H1 (cell line): ENCODE measurements at regions not wholly inside any gene's neighbourhood (a gene's known extent, or its start where the extent isn't known, plus 50 kb on each side); places are given as distances from the start of the nearest gene placed in this dataset.

Experiments used
- CTCF ChIA-PET: fragments of 300-600 bp; sonication (Branson Sonifier 250); formaldehyde crosslinking; loops from one replicate; lab custom pipeline; 2021; ENCODE audit not compliant: partially characterized antibody; lab: Charles Lee
- POLR2A ChIA-PET: fragments of 300-600 bp; sonication (Branson Sonifier 250); formaldehyde crosslinking; loops from one replicate; lab custom pipeline; 2021; ENCODE audit warnings: inconsistent platforms; ENCODE audit not compliant: partially characterized antibody; lab: Charles Lee
- DNase-seq, 2 experiments: peaks; one replicate each; pipeline versions ENCODE4 v3.0.0 to v3.0.0-alpha.2; 2010 to 2022; ENCODE audit warnings: low spot score in 2 of 2, low read depth in 1 of 2, mixed read lengths in 1 of 2
- FAIRE-seq: peaks from 2 replicates; lab custom pipeline; 2011; peaks lifted over from hg19 to GRCh38; lab: Jason Lieb, UNC
- H2AFZ ChIP-seq: 2 replicates; pipeline ENCODE4 v1.8.1; 2012; ENCODE audit warnings: low read length, inconsistent platforms
- H2AK5ac ChIP-seq: 2 replicates; pipeline ENCODE4 v1.6.1; 2013; ENCODE audit warnings: low read depth, low read length
- H2BK120ac ChIP-seq: replicated peaks from 2 replicates; pipeline ENCODE3; 2013; ENCODE audit warnings: low read depth, low read length, inconsistent platforms
- H2BK12ac ChIP-seq: 2 replicates; pipeline ENCODE4 v1.6.1; 2013; ENCODE audit warnings: low read depth, low read length
- H2BK15ac ChIP-seq: 2 replicates; pipeline ENCODE4 v1.6.1; 2013; ENCODE audit warnings: low read length
- H2BK20ac ChIP-seq: 2 replicates; pipeline ENCODE4 v1.6.1; 2013; ENCODE audit warnings: low read length
- H2BK5ac ChIP-seq: 2 replicates; pipeline ENCODE4 v1.6.1; 2013; ENCODE audit warnings: low read depth, low read length
- H3K14ac ChIP-seq: 2 replicates; pipeline ENCODE4 v1.6.1; 2013; ENCODE audit warnings: inconsistent platforms; ENCODE audit not compliant: insufficient read length
- H3K18ac ChIP-seq: 2 replicates; pipeline ENCODE4 v1.6.1; 2013; ENCODE audit warnings: low read length; ENCODE audit errors: extremely low read depth
- H3K23ac ChIP-seq: 2 replicates; pipeline ENCODE4 v1.6.1; 2013; ENCODE audit warnings: inconsistent platforms; ENCODE audit not compliant: insufficient read length
- H3K23me2 ChIP-seq: 2 replicates; pipeline ENCODE4 v1.6.1; 2013; ENCODE audit warnings: low read depth, low read length
- H3K27ac ChIP-seq: 2 replicates; pipeline ENCODE4 v1.6.1; 2011; ENCODE audit warnings: low read depth, low read length, inconsistent platforms
- H3K27me3 ChIP-seq, 4 experiments: replicated peaks in 1 of 4; 1 replicate in 1 of 4; 2 replicates in 3 of 4; pipeline versions ENCODE4 v1.6.1 to v1.8.1; 2011 to 2013; ENCODE audit warnings: low read length in 3 of 4, mild to moderate bottlenecking in 3 of 4, inconsistent platforms in 2 of 4, mixed read lengths in 2 of 4, moderate library complexity in 1 of 4; ENCODE audit not compliant: control insufficient read depth in 3 of 4, insufficient read depth in 3 of 4; ENCODE audit errors: extremely low read depth in 1 of 4
- H3K36me3 ChIP-seq, 4 experiments: 2 replicates each; pipeline versions ENCODE4 v1.6.1 to v1.8.1; 2011 to 2013; ENCODE audit warnings: mild to moderate bottlenecking in 4 of 4, low read length in 3 of 4, moderate library complexity in 2 of 4, control low read depth in 1 of 4, inconsistent platforms in 1 of 4; ENCODE audit not compliant: insufficient read depth in 4 of 4, control insufficient read depth in 2 of 4
- H3K4ac ChIP-seq: replicated peaks from 2 replicates; pipeline ENCODE3; 2013; ENCODE audit warnings: low read length, low read depth, mixed read lengths, inconsistent platforms; ENCODE audit not compliant: insufficient read length
- H3K4me1 ChIP-seq, 4 experiments: replicated peaks in 1 of 4; 1 replicate in 1 of 4; 2 replicates in 3 of 4; pipeline versions ENCODE4 v1.6.1 to v1.8.1; 2011 to 2013; ENCODE audit warnings: low read length in 3 of 4, inconsistent platforms in 2 of 4, mixed read lengths in 1 of 4; ENCODE audit not compliant: insufficient read depth in 4 of 4, control insufficient read depth in 3 of 4
- H3K4me2 ChIP-seq, 2 experiments: 2 replicates each; pipeline versions ENCODE4 v1.6.1 to v1.8.1; 2011 to 2013; ENCODE audit warnings: low read depth in 2 of 2, low read length in 2 of 2, control low read depth in 1 of 2, inconsistent platforms in 1 of 2, mild to moderate bottlenecking in 1 of 2; ENCODE audit not compliant: insufficient read depth in 1 of 2
- H3K4me3 ChIP-seq, 4 experiments: fragments of 200-600, 300-600 bp in 1 of 4; sonication (generic), shearing (Covaris generic), sonication (Bioruptor Twin) in 1 of 4; 2 replicates each; pipeline versions ENCODE4 v1.5.1 to v1.8.1; 2011 to 2016; ENCODE audit warnings: low read length in 4 of 4, low read depth in 3 of 4, control low read depth in 2 of 4, inconsistent platforms in 2 of 4, mild to moderate bottlenecking in 2 of 4, mixed read lengths in 1 of 4, moderate library complexity in 1 of 4; ENCODE audit not compliant: insufficient read depth in 2 of 4; ENCODE audit errors: extremely low read depth in 1 of 4
- H3K56ac ChIP-seq: replicated peaks from 2 replicates; pipeline ENCODE3; 2013; ENCODE audit warnings: low read depth, mild to moderate bottlenecking, mixed read lengths, low read length, inconsistent platforms; ENCODE audit not compliant: insufficient read length
- H3K79me1 ChIP-seq: 2 replicates; pipeline ENCODE4 v1.6.1; 2013; ENCODE audit warnings: low read depth, low read length, control low read depth
- H3K79me2 ChIP-seq, 2 experiments: 2 replicates each; pipeline versions ENCODE4 v1.6.1 to v1.8.1; 2012 to 2013; ENCODE audit warnings: low read length in 2 of 2, mild to moderate bottlenecking in 2 of 2, inconsistent platforms in 1 of 2; ENCODE audit not compliant: insufficient read depth in 2 of 2, control insufficient read depth in 1 of 2
- H3K9ac ChIP-seq, 4 experiments: replicated peaks in 1 of 4; 1 replicate in 1 of 4; 2 replicates in 3 of 4; pipeline versions ENCODE4 v1.6.1 to v1.8.1; 2011 to 2013; ENCODE audit warnings: low read depth in 3 of 4, low read length in 3 of 4, control low read depth in 2 of 4, mild to moderate bottlenecking in 2 of 4, moderate library complexity in 2 of 4, inconsistent platforms in 1 of 4; ENCODE audit errors: extremely low read depth in 1 of 4
- H3K9me3 ChIP-seq, 2 experiments: 2 replicates each; pipeline versions ENCODE4 v1.6.1 to v1.8.1; 2012 to 2013; ENCODE audit warnings: mild to moderate bottlenecking in 2 of 2, moderate library complexity in 2 of 2, control low read depth in 1 of 2, inconsistent platforms in 1 of 2, low read depth in 1 of 2, low read length in 1 of 2, mixed read lengths in 1 of 2; ENCODE audit not compliant: insufficient read depth in 2 of 2
- H4K20me1 ChIP-seq, 2 experiments: replicated peaks in 1 of 2; 2 replicates each; pipeline versions ENCODE3 to v1.8.1; 2011 to 2013; ENCODE audit warnings: inconsistent platforms in 2 of 2, low read length in 2 of 2, mild to moderate bottlenecking in 1 of 2; ENCODE audit not compliant: insufficient read depth in 2 of 2, control insufficient read depth in 1 of 2
- H4K5ac ChIP-seq: 2 replicates; pipeline ENCODE4 v1.6.1; 2013; ENCODE audit warnings: low read length, low read depth, mixed read lengths, inconsistent platforms; ENCODE audit not compliant: insufficient read length
- H4K8ac ChIP-seq: 2 replicates; pipeline ENCODE4 v1.8.0; 2013; ENCODE audit warnings: mild to moderate bottlenecking, moderate library complexity, low read length, inconsistent platforms; ENCODE audit not compliant: insufficient read depth; ENCODE audit errors: extremely low read depth
- H4K91ac ChIP-seq: replicated peaks from 2 replicates; pipeline ENCODE3; 2013; ENCODE audit warnings: low read length, mixed read lengths, inconsistent platforms; ENCODE audit not compliant: insufficient read length
- ASH2L ChIP-seq: fragments of 200-600, 300-600 bp; sonication (generic); IDR thresholded peaks from one replicate; pipeline ENCODE4 v1.7.1; 2017; ENCODE audit warnings: low read length
- CBX5 ChIP-seq: fragments of 300-800, 300-1000 bp; sonication (generic); IDR thresholded peaks from 2 replicates; pipeline ENCODE4 v1.7.1; 2016; ENCODE audit warnings: antibody characterized with exemption, low read length, low read depth
- CBX8 ChIP-seq: fragments of 300-800, 300-1000 bp; sonication (generic); IDR thresholded peaks from 2 replicates; pipeline ENCODE4 v1.7.1; 2016; ENCODE audit warnings: low read depth, low read length, borderline replicate concordance
- CTBP2 ChIP-seq: IDR thresholded peaks from 2 replicates; pipeline ENCODE4 v1.7.0; 2011; ENCODE audit warnings: borderline replicate concordance, mild to moderate bottlenecking, moderate library complexity, mixed read lengths, low read length; ENCODE audit not compliant: insufficient read depth, insufficient read length
- EP300 ChIP-seq, 2 experiments: IDR thresholded peaks; 1 replicate in 1 of 2; 2 replicates in 1 of 2; pipeline ENCODE4 v1.6.1; 2011 to 2012; ENCODE audit warnings: low read depth in 2 of 2, low read length in 2 of 2, mild to moderate bottlenecking in 2 of 2, borderline replicate concordance in 1 of 2, inconsistent platforms in 1 of 2, moderate library complexity in 1 of 2
- FOSL1 ChIP-seq: IDR thresholded peaks from 2 replicates; pipeline ENCODE4 v1.6.1; 2011; ENCODE audit warnings: mild to moderate bottlenecking, low read depth, low read length, moderate library complexity; ENCODE audit not compliant: insufficient read depth
- JUN ChIP-seq: IDR thresholded peaks from 2 replicates; pipeline ENCODE4 v1.6.1; 2011; ENCODE audit warnings: low read depth, mild to moderate bottlenecking, improper control_type of control experiment, low read length
- KDM1A ChIP-seq: fragments of 200-600, 300-600 bp; sonication (generic); IDR thresholded peaks from 2 replicates; pipeline ENCODE4 v1.7.1; 2016; ENCODE audit warnings: mild to moderate bottlenecking, low read length, borderline replicate concordance
- MAFK ChIP-seq: IDR thresholded peaks from 2 replicates; pipeline ENCODE4 v1.6.1; 2012; ENCODE audit warnings: low read depth, mild to moderate bottlenecking, improper control_type of control experiment, low read length
- NRF1 ChIP-seq: IDR thresholded peaks from 2 replicates; pipeline ENCODE4 v1.6.1; 2011; ENCODE audit warnings: mild to moderate bottlenecking, low read depth, low read length, improper control_type of control experiment
- SIN3A ChIP-seq, 2 experiments: IDR thresholded peaks in 1 of 2; conservative IDR thresholded peaks in 1 of 2; 2 replicates each; pipeline ENCODE4 v1.6.1; 2011 to 2012; ENCODE audit warnings: low read length in 2 of 2, improper control_type of control experiment in 1 of 2, low read depth in 1 of 2, mild to moderate bottlenecking in 1 of 2
- SIRT6 ChIP-seq: IDR thresholded peaks from one replicate; pipeline ENCODE4 v1.7.1; 2012; ENCODE audit warnings: low read length, inconsistent platforms
- TCF12 ChIP-seq: IDR thresholded peaks from 2 replicates; pipeline ENCODE4 v1.6.1; 2011; ENCODE audit warnings: low read depth, mild to moderate bottlenecking, low read length
- WGBS, 2 experiments: shearing (Covaris generic) in 1 of 2; methylation state at CpG; one replicate each; pipeline versions ENCODE4 v1.1.6 to v1.1.7; 2013 to 2015; ENCODE audit warnings: low lambda C conversion rate in 2 of 2, mixed read lengths in 2 of 2, inconsistent platforms in 1 of 2, low coverage in 1 of 2, missing lambda C conversion rate in 1 of 2; ENCODE audit not compliant: insufficient replicate concordance in 2 of 2, insufficient coverage in 1 of 2, insufficient read length in 1 of 2; ENCODE audit errors: extremely low coverage in 1 of 2, missing lambda C conversion rate in 1 of 2; 5-methylcytosine and 5-hydroxymethylcytosine counted together
- TF ChIP-seq, protein P1 (sequence below): IDR thresholded peaks from 2 replicates; pipeline ENCODE4 v1.6.1; 2012; ENCODE audit warnings: inconsistent platforms

DNA sequence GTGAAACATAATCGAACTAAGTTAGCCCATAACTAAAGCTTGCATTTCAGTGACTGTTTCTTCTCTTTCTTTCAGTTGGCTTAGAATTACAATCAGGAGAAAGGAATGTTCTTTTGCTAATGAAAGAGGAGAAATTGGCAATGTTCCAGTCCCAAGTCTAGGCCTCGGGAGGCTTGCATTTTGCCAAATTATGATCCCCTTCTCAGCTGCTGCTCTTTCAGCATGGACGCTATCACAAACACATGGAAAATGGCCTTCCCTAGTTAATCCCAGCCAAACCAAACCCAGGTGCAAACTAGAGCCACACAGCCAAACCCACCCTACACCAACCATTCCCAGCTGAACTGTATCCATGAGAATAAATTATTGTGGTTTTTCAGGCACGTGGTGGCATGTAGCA lies 605.2 kb upstream of the LRRTM4 start:
- DNase-seq (no peak), FAIRE-seq (no peak)
- no peak overlapping the region for H2AK5ac ChIP-seq
- H3K4me1 ChIP-seq: no peaks in the 10 kb centered on the region
- H4K5ac ChIP-seq: no peak overlapping the region
- H3K23ac ChIP-seq: no peak overlapping the region
- H3K4me3 ChIP-seq: no peak overlapping the region
- H3K79me2 ChIP-seq: no peaks in the 10 kb centered on the region
- no peak overlapping the region for H3K4me2 ChIP-seq
- H2AFZ ChIP-seq: no peak overlapping the region
- no peak overlapping the region for H3K27ac ChIP-seq
- H3K36me3 ChIP-seq: no peaks in the 10 kb centered on the region
- H4K91ac ChIP-seq: no peak overlapping the region
- H3K23me2 ChIP-seq: no peaks in the 10 kb centered on the region
- H3K4ac ChIP-seq: no peak overlapping the region
- no peak overlapping the region for H2BK12ac ChIP-seq
- ChIA-PET POLR2A (no interaction called here), CTCF (interaction anchor here (0.8 to 1.2 kb wide), 3 partner anchors 9 to 546 kb away, joined by 3 read pairs; no protein-coding TSS in a partner anchor)
- no peaks in the 10 kb centered on the region; a peak in 1 of 4 replicates for H3K9me3 ChIP-seq
- H2BK5ac ChIP-seq: no peak overlapping the region
- no peaks in the 10 kb centered on the region for H3K27me3 ChIP-seq
- H3K56ac ChIP-seq: no peak overlapping the region
- no peak overlapping the region for H3K18ac ChIP-seq
- no peaks in the 10 kb centered on the region for H4K20me1 ChIP-seq
- H2BK120ac ChIP-seq: no peak overlapping the region
- WGBS, 2 experiments: 83% methylated on average over 4 of the region's 4 CpGs; no CpG with 5 or more reads in 1 of the 2 experiments
- no peak overlapping the region for H3K9ac ChIP-seq
- H2BK20ac ChIP-seq: no peak overlapping the region
- H2BK15ac ChIP-seq: no peak overlapping the region
- no peak overlapping the region for H3K14ac ChIP-seq
- H3K79me1 ChIP-seq: no peaks in the 10 kb centered on the region
- no peak overlapping the region for H4K8ac ChIP-seq
- TF ChIP-seq ASH2L (no peak), CTBP2 (no peak), FOSL1 (no peak), SIRT6 (no peak), NRF1 (no peak), EP300 (IDR thresholded peaks at IDR 0.05; ENCODE audit: borderline replicate concordance in 1 of 2, low read depth in 2 of 2, low read length in 2 of 2) (no peak), TCF12 (no peak), CBX5 (no peak), SIN3A (conservative IDR thresholded peaks at IDR 0.05 in 1 of 2, IDR thresholded peaks at IDR 0.05 in 1 of 2; ENCODE audit: low read depth in 1 of 2, low read length in 2 of 2) (no peak), CBX8 (no peak), KDM1A (no peak), MAFK (no peak), JUN (no peak)
- TF ChIP-seq, protein P1, sequence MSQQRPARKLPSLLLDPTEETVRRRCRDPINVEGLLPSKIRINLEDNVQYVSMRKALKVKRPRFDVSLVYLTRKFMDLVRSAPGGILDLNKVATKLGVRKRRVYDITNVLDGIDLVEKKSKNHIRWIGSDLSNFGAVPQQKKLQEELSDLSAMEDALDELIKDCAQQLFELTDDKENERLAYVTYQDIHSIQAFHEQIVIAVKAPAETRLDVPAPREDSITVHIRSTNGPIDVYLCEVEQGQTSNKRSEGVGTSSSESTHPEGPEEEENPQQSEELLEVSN: no peak
